ENCODE measurements at regions not wholly inside any gene's neighbourhood (a gene's known extent, or its start where the extent isn't known, plus 50 kb on each side); places are given as distances from the start of the nearest gene placed in this dataset.
"Not testable (repeated sequence)": the region's sequence is repeated elsewhere in the genome, so short reads cannot be mapped to it uniquely, and the experiment has no call there.

DNA sequence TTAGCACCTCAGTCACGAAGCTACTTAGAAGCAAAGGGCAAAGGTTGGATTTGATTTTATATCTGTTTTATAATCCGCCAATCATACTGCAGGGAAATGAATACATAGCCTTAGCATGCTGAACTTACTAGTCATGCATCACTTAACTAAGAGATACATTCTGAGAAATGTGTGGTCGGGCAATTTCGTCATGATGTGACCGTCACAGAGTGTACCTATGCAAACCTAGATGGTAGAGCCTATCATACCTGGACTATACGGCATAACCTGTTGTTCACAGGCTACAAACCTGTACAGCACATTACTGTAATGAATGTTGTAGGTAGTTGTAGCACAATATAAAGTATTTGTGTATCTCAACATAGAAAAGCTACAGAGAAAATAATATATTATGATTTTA, 345.2 kb upstream of the RGS17 start:
- no peak overlapping the region for H3K27ac Mint-ChIP-seq (ENCODE audit: unreplicated experiment)
- no peak for DNase-seq

DNA sequence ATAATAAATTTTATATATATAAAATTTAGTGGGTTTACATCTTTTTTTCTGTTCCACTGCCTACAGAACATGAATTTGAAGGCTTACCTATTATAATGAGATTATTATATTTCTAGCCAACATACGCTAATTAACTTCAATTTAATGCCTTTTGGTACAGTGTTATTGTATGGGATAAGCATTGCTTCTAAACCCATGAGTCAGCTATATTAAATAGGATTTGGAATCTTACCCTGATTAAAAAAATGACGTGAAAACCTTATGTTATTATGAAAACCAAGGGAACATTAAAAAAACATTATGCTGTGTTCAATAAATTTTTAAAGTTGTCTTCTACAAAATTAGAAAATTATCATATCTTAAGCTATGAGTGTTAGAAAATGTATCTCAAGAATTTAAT, 334.0 kb upstream of the RGS17 start:
- BruUV-seq (replicated peaks): no TSS peak
- intact Hi-C loops (cut with micrococcal nuclease; ENCODE audit: unreplicated experiment): no loop called here
- no peak overlapping the region for H3K27ac Mint-ChIP-seq (ENCODE audit: unreplicated experiment)
- CTCF ChIA-PET: no interaction called here
- no peak overlapping the region for H3K4me3 Mint-ChIP-seq (ENCODE audit: low read depth, unreplicated experiment)
- no peaks in the 10 kb centered on the region for H3K27me3 Mint-ChIP-seq (ENCODE audit: unreplicated experiment)
- no peaks in the 10 kb centered on the region for H3K9me3 Mint-ChIP-seq (ENCODE audit: low read depth, unreplicated experiment)
- no peak for DNase-seq
- no peaks in the 10 kb centered on the region for H3K36me3 Mint-ChIP-seq (ENCODE audit: insufficient read depth, unreplicated experiment)
- no peaks in the 10 kb centered on the region for H3K4me1 Mint-ChIP-seq (ENCODE audit: low read depth, unreplicated experiment)
- no peak for TF ChIP-seq CTCF (IDR thresholded peaks at IDR 0.05; ENCODE audit: unreplicated experiment)

More for the DNA sequence above, 345.2 kb upstream of the RGS17 start:
- no peaks in the 10 kb centered on the region for H3K4me1 Mint-ChIP-seq (ENCODE audit: low read depth, unreplicated experiment)
- H3K36me3 Mint-ChIP-seq (ENCODE audit: insufficient read depth, unreplicated experiment): no peaks in the 10 kb centered on the region
- H3K4me3 Mint-ChIP-seq (ENCODE audit: low read depth, unreplicated experiment): no peak overlapping the region
- no peaks in the 10 kb centered on the region for H3K9me3 Mint-ChIP-seq (ENCODE audit: low read depth, unreplicated experiment)
- TF ChIP-seq CTCF (IDR thresholded peaks at IDR 0.05; ENCODE audit: unreplicated experiment): no peak
- no TSS peak for BruUV-seq (replicated peaks)
- intact Hi-C loops (cut with micrococcal nuclease; ENCODE audit: unreplicated experiment): no loop called here
- H3K27me3 Mint-ChIP-seq (ENCODE audit: unreplicated experiment): no peaks in the 10 kb centered on the region
- CTCF ChIA-PET: interaction anchor here (0.5 kb wide), 1 partner anchor 104 kb away, joined by 4 read pairs; no protein-coding TSS in a partner anchor

DNA sequence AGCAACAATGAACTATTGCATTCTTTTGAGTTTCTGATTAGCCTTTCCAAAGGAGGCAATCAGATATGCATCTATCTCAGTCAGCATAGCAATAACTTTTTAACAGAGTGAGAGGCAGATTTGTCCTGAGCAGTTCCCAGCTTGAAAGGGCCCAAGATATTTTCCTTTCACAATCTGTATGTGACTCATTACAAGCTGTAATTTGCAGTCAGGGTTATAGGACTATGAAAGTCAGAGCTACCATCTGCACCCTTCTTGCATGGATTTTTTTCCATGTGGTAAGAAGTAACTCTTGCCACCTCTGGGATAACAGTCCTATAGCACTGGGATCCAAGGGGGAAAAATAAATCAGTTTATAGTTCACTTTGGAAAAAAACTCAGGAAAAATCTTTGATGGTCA, 318.2 kb upstream of the RGS17 start:
- no TSS peak for BruUV-seq (replicated peaks)
- Mint-ChIP-seq H3K4me1 (ENCODE audit: low read depth, unreplicated experiment) (no peaks in the 10 kb centered on the region), H3K9me3 (ENCODE audit: low read depth, unreplicated experiment) (peaks cover 2% of the 10 kb centered on the region), H3K27me3 (ENCODE audit: unreplicated experiment) (no peaks in the 10 kb centered on the region), H3K27ac (ENCODE audit: unreplicated experiment) (no peak overlapping the region), H3K4me3 (ENCODE audit: low read depth, unreplicated experiment) (no peak overlapping the region), H3K36me3 (ENCODE audit: insufficient read depth, unreplicated experiment) (no peaks in the 10 kb centered on the region)
- intact Hi-C loops (cut with micrococcal nuclease; ENCODE audit: unreplicated experiment): no loop called here
- TF ChIP-seq CTCF (IDR thresholded peaks at IDR 0.05; ENCODE audit: unreplicated experiment): no peak
- DNase-seq: no peak
- CTCF ChIA-PET: no interaction called here

- H3K4me3 Mint-ChIP-seq (ENCODE audit: low read depth, unreplicated experiment); H3K36me3 Mint-ChIP-seq (ENCODE audit: insufficient read depth, unreplicated experiment); DNase-seq; BruUV-seq (replicated peaks); H3K4me1 Mint-ChIP-seq (ENCODE audit: low read depth, unreplicated experiment); intact Hi-C loops (cut with micrococcal nuclease; ENCODE audit: unreplicated experiment); H3K9me3 Mint-ChIP-seq (ENCODE audit: low read depth, unreplicated experiment); H3K27me3 Mint-ChIP-seq (ENCODE audit: unreplicated experiment); CTCF ChIA-PET; H3K27ac Mint-ChIP-seq (ENCODE audit: unreplicated experiment): not testable (repeated sequence)
Observed at GRCh38 chr6:153442749-153443148, 311.7 kb upstream of the RGS17 start.

- Mint-ChIP-seq H3K36me3 (ENCODE audit: insufficient read depth, unreplicated experiment) (no peaks in the 10 kb centered on the region), H3K27ac (ENCODE audit: unreplicated experiment) (no peak overlapping the region), H3K27me3 (ENCODE audit: unreplicated experiment) (no peaks in the 10 kb centered on the region), H3K4me3 (ENCODE audit: low read depth, unreplicated experiment) (no peak overlapping the region), H3K4me1 (ENCODE audit: low read depth, unreplicated experiment) (no peaks in the 10 kb centered on the region), H3K9me3 (ENCODE audit: low read depth, unreplicated experiment) (no peaks in the 10 kb centered on the region)
- intact Hi-C loops (cut with micrococcal nuclease; ENCODE audit: unreplicated experiment): no loop called here
- BruUV-seq (replicated peaks): no TSS peak
- CTCF ChIA-PET: no interaction called here
- no peak for DNase-seq
- TF ChIP-seq CTCF (IDR thresholded peaks at IDR 0.05; ENCODE audit: unreplicated experiment): no peak
Observed at GRCh38 chr6:153442096-153442495, 311.0 kb upstream of the RGS17 start.

Data from Calu3 (cell line).